Gastrocnemius medialis (tissue), 4 donors: ENCODE measurements at regions not wholly inside any gene's neighbourhood (a gene's known extent, or its start where the extent isn't known, plus 50 kb on each side); places are given as distances from the start of the nearest gene placed in this dataset.

Experiments
- ATAC-seq, 2 donors: fragments of 150-250 bp; one replicate each; pipeline ENCODE4 v1.9.1; 2016
- DNase-seq, 2 donors: peaks; one replicate each; pipeline ENCODE4 v3.0.0-alpha.2; 2019
- H3K27ac ChIP-seq, 4 donors: fragments of 200-600 bp; sonication (generic); 1 replicate in 1 of 4; 2 replicates in 3 of 4; pipeline ENCODE4 v1.5.1; 2016 to 2018; ENCODE audit warnings: mild to moderate bottlenecking in 2 of 4, moderate library complexity in 1 of 4
- H3K27me3 ChIP-seq, 3 donors: fragments of 200-600 bp; sonication (generic) in 2 of 3; 1 replicate in 1 of 3; 2 replicates in 2 of 3; pipeline versions ENCODE4 v1.5.1 to v1.6.0; 2016 to 2019; ENCODE audit warnings: mild to moderate bottlenecking in 1 of 3, moderate library complexity in 1 of 3
- H3K36me3 ChIP-seq, 2 donors: fragments of 200-600 bp; sonication (generic) in 1 of 2; one replicate each; pipeline ENCODE4 v1.5.1; 2017 to 2018
- H3K4me1 ChIP-seq, 2 donors: fragments of 200-600 bp; sonication (generic) in 1 of 2; one replicate each; pipeline ENCODE4 v1.5.1; 2016 to 2017; ENCODE audit warnings: mild to moderate bottlenecking in 2 of 2
- H3K4me3 ChIP-seq, 4 donors: fragments of 200-600 bp; sonication (generic) in 3 of 4; 1 replicate in 1 of 4; 2 replicates in 3 of 4; pipeline ENCODE4 v1.5.1; 2016 to 2019; ENCODE audit warnings: mild to moderate bottlenecking in 2 of 4
- H3K9me3 ChIP-seq, 3 donors: fragments of 200-600 bp; sonication (generic) in 2 of 3; 1 replicate in 1 of 3; 2 replicates in 2 of 3; pipeline ENCODE4 v1.5.1; 2016 to 2019
- CTCF ChIP-seq, 5 experiments: fragments of 450-650 bp in 3 of 5; fragments of 200-600 bp in 2 of 5; sonication (generic) in 2 of 5; IDR thresholded peaks in 4 of 5; conservative IDR thresholded peaks in 1 of 5; 1 replicate in 4 of 5; 2 replicates in 1 of 5; pipeline ENCODE4 v1.5.1; 2016 to 2019; ENCODE audit warnings: antibody characterized with exemption in 5 of 5, mild to moderate bottlenecking in 3 of 5, moderate library complexity in 3 of 5
- POLR2A ChIP-seq, 2 donors: fragments of 450-650 bp; IDR thresholded peaks; one replicate each; pipeline ENCODE4 v1.6.1; 2017; ENCODE audit warnings: antibody characterized with exemption in 2 of 2, mild to moderate bottlenecking in 2 of 2, moderate library complexity in 2 of 2
- in situ Hi-C, 4 donors: fragments of 200-750 bp; cut with MboI; loops; one replicate each; pipeline versions ENCODE4 v1.15.0 to v1.8.0; 2017; ENCODE audit warnings: low sequenced_read_pairs in 4 of 4
- intact Hi-C: fragments of 100-400 bp; cut with DNase I; formaldehyde crosslinking; loops from one replicate; pipeline ENCODE4 v1.15.1; 2023; ENCODE audit warnings: low total_unique reads

- Histone ChIP-seq H3K4me1 (peaks cover 0 to 15% of the 10 kb centered on the region in 2 donors), H3K4me3 (no peak overlapping the region), H3K36me3 (no peaks in the 10 kb centered on the region), H3K9me3 (no peaks in the 10 kb centered on the region), H3K27me3 (no peaks in the 10 kb centered on the region), H3K27ac (no peak overlapping the region)
- intact Hi-C loops (no loop called here), in situ Hi-C loops (no loop called here)
- TF ChIP-seq POLR2A (IDR thresholded peaks at IDR 0.05) (no peak), CTCF (IDR thresholded peaks at IDR 0.05 in 4 of 5, conservative IDR thresholded peaks at IDR 0.05 in 1 of 5) (no peak)
- DNase-seq (no peak), ATAC-seq (no peak)
These were observed 67.8 kb downstream of the TTC32 start for GRCh38 chr2:19833978-19834377.

GRCh38 chr2:19829672-19830071 lies 72.1 kb downstream of the TTC32 start:
- Histone ChIP-seq H3K4me1 (no peaks in the 10 kb centered on the region), H3K27ac (no peak overlapping the region), H3K4me3 (no peak overlapping the region), H3K27me3 (no peaks in the 10 kb centered on the region), H3K9me3 (no peaks in the 10 kb centered on the region), H3K36me3 (no peaks in the 10 kb centered on the region)
- in situ Hi-C loops (no loop called here), intact Hi-C loops (no loop called here)
- DNase-seq (no peak), ATAC-seq (no peak)
- no peak for TF ChIP-seq POLR2A (IDR thresholded peaks at IDR 0.05)
- no peak for TF ChIP-seq CTCF (IDR thresholded peaks at IDR 0.05 in 4 of 5, conservative IDR thresholded peaks at IDR 0.05 in 1 of 5)

- Histone ChIP-seq H3K9me3 (no peaks in the 10 kb centered on the region), H3K36me3 (no peaks in the 10 kb centered on the region), H3K4me3 (no peak overlapping the region), H3K27me3 (no peaks in the 10 kb centered on the region), H3K27ac (no peak overlapping the region), H3K4me1 (no peaks in the 10 kb centered on the region)
- in situ Hi-C loops (no loop called here), intact Hi-C loops (no loop called here)
- TF ChIP-seq CTCF (IDR thresholded peaks at IDR 0.05 in 4 of 5, conservative IDR thresholded peaks at IDR 0.05 in 1 of 5), result no peak
- TF ChIP-seq POLR2A (IDR thresholded peaks at IDR 0.05), result no peak
- ATAC-seq (no peak), DNase-seq (no peak)
These were observed 74.9 kb downstream of the TTC32 start for GRCh38 chr2:19826874-19827273.

- no peak overlapping the region for H3K4me3 ChIP-seq
- intact Hi-C loops, result no loop called here
- no peaks in the 10 kb centered on the region for H3K27me3 ChIP-seq
- no peaks in the 10 kb centered on the region for H3K4me1 ChIP-seq
- in situ Hi-C loops, result no loop called here
- TF ChIP-seq POLR2A (IDR thresholded peaks at IDR 0.05) (no peak), CTCF (IDR thresholded peaks at IDR 0.05 in 4 of 5, conservative IDR thresholded peaks at IDR 0.05 in 1 of 5) (no peak)
- no peak overlapping the region for H3K27ac ChIP-seq
- H3K36me3 ChIP-seq, result no peaks in the 10 kb centered on the region
- H3K9me3 ChIP-seq, result no peaks in the 10 kb centered on the region
- no peak for ATAC-seq
- DNase-seq, result no peak
These were observed 78.3 kb downstream of the TTC32 start for GRCh38 chr2:19823507-19823906.
